Left lung (tissue), 4 donors: ENCODE measurements at regions not wholly inside any gene's neighbourhood (a gene's known extent, or its start where the extent isn't known, plus 50 kb on each side); places are given as distances from the start of the nearest gene placed in this dataset.

ENCODE experiments used
- ATAC-seq: fragments of 200-7000 bp; cut with Tn5 transposase; one replicate; pipeline ENCODE4 v1.9.1; 2020; ENCODE audit warnings: moderate library complexity
- DNase-seq, 4 donors: peaks; one replicate each; pipeline ENCODE4 v3.0.0-alpha.2; 2013 to 2020
- H3K27ac ChIP-seq, 2 donors: fragments of 200-600 bp; sonication (generic) in 1 of 2; one replicate each; pipeline versions ENCODE4 v1.5.0 to v1.8.0; 2020 to 2021
- H3K27me3 ChIP-seq, 2 donors: fragments of 200-600 bp; sonication (generic) in 1 of 2; one replicate each; pipeline versions ENCODE4 v1.5.0 to v1.8.0; 2020 to 2021
- H3K36me3 ChIP-seq, 2 donors: fragments of 200-600 bp; sonication (generic) in 1 of 2; one replicate each; pipeline versions ENCODE4 v1.5.0 to v1.8.0; 2020 to 2021
- H3K4me1 ChIP-seq, 2 donors: fragments of 200-600 bp; one replicate each; pipeline ENCODE4 v1.8.0; 2021
- H3K4me3 ChIP-seq, 2 donors: fragments of 200-600 bp; sonication (generic) in 1 of 2; one replicate each; pipeline versions ENCODE4 v1.5.0 to v1.8.0; 2020 to 2021; ENCODE audit warnings: mild to moderate bottlenecking in 1 of 2
- H3K9me3 ChIP-seq, 2 donors: fragments of 200-600 bp; sonication (generic) in 1 of 2; one replicate each; pipeline versions ENCODE4 v1.5.0 to v1.8.0; 2020 to 2021
- CTCF ChIP-seq, 2 donors: fragments of 200-600 bp; sonication (generic) in 1 of 2; IDR thresholded peaks; one replicate each; pipeline versions ENCODE4 v1.5.0 to v1.8.0; 2021; ENCODE audit warnings: antibody characterized with exemption in 2 of 2
- intact Hi-C, 2 donors: fragments of 100-400 bp; cut with DNase I; formaldehyde crosslinking; loops; one replicate each; pipeline versions ENCODE4 v1.11.2 to v1.14.2; 2022
- donor health status: DM: no; HTN: yes; CAD: no.
- donor health status: DM: no; HTN: no; CAD: no.

- peaks cover 0 to 6% of the 10 kb centered on the region in 2 donors for H3K9me3 ChIP-seq
- no peak overlapping the region for H3K4me3 ChIP-seq
- H3K27ac ChIP-seq, result no peak overlapping the region
- no peak for ATAC-seq
- no peak for DNase-seq
- H3K4me1 ChIP-seq, result no peaks in the 10 kb centered on the region
- no peaks in the 10 kb centered on the region for H3K36me3 ChIP-seq
- H3K27me3 ChIP-seq, result peaks cover 0 to 26% of the 10 kb centered on the region in 2 donors
- no peak for TF ChIP-seq CTCF (IDR thresholded peaks at IDR 0.05)
- intact Hi-C loops, result no loop called here
Measured at GRCh38 chr10:131792011-131792651, 108.7 kb upstream of the PPP2R2D start.

- Histone ChIP-seq H3K4me3 (no peak overlapping the region), H3K9me3 (peaks cover 0 to 12% of the 10 kb centered on the region in 2 donors), H3K4me1 (no peaks in the 10 kb centered on the region), H3K27me3 (peaks cover 0 to 26% of the 10 kb centered on the region in 2 donors), H3K36me3 (no peaks in the 10 kb centered on the region), H3K27ac (no peak overlapping the region)
- DNase-seq (no peak), ATAC-seq (no peak)
- TF ChIP-seq CTCF (IDR thresholded peaks at IDR 0.05), result no peak
- intact Hi-C loops, result no loop called here
Measured at GRCh38 chr10:131792809-131793208, 108.0 kb upstream of the PPP2R2D start.

- Histone ChIP-seq H3K27me3 (peaks cover 0 to 12% of the 10 kb centered on the region in 2 donors), H3K27ac (no peak overlapping the region), H3K36me3 (no peaks in the 10 kb centered on the region), H3K9me3 (peaks cover 0 to 31% of the 10 kb centered on the region in 2 donors), H3K4me1 (no peaks in the 10 kb centered on the region), H3K4me3 (no peak overlapping the region)
- DNase-seq (no peak), ATAC-seq (no peak)
- intact Hi-C loops, result no loop called here
- no peak for TF ChIP-seq CTCF (IDR thresholded peaks at IDR 0.05)
Measured at GRCh38 chr10:131795761-131796160, 105.0 kb upstream of the PPP2R2D start.

- no peak for DNase-seq
- intact Hi-C loops, result no loop called here
- H3K36me3 ChIP-seq, result no peaks in the 10 kb centered on the region
Measured at GRCh38 chr10:131797626-131798025, 103.2 kb upstream of the PPP2R2D start.

GRCh38 chr10:131799429-131799828, 101.4 kb upstream of the PPP2R2D start:
- intact Hi-C loops, result no loop called here
- ATAC-seq, result no peak
- H3K9me3 ChIP-seq, result peaks cover 0 to 31% of the 10 kb centered on the region in 2 donors

More at GRCh38 chr10:131797626-131798025, 103.2 kb upstream of the PPP2R2D start:
- H3K27ac ChIP-seq, result no peak overlapping the region
- no peak for TF ChIP-seq CTCF (IDR thresholded peaks at IDR 0.05)
- no peak overlapping the region for H3K4me3 ChIP-seq
- H3K4me1 ChIP-seq, result no peaks in the 10 kb centered on the region
- H3K9me3 ChIP-seq, result peaks cover 0 to 31% of the 10 kb centered on the region in 2 donors
- no peak for ATAC-seq
- peaks cover 0 to 3% of the 10 kb centered on the region in 2 donors for H3K27me3 ChIP-seq

More at GRCh38 chr10:131799429-131799828, 101.4 kb upstream of the PPP2R2D start:
- Histone ChIP-seq H3K27ac (no peak overlapping the region), H3K4me1 (no peaks in the 10 kb centered on the region), H3K4me3 (no peak overlapping the region), H3K27me3 (no peaks in the 10 kb centered on the region), H3K36me3 (no peaks in the 10 kb centered on the region)
- no peak for TF ChIP-seq CTCF (IDR thresholded peaks at IDR 0.05)
- no peak for DNase-seq
